ENCODE measurements at regions not wholly inside any gene's neighbourhood (a gene's known extent, or its start where the extent isn't known, plus 50 kb on each side); places are given as distances from the start of the nearest gene placed in this dataset.

DNA sequence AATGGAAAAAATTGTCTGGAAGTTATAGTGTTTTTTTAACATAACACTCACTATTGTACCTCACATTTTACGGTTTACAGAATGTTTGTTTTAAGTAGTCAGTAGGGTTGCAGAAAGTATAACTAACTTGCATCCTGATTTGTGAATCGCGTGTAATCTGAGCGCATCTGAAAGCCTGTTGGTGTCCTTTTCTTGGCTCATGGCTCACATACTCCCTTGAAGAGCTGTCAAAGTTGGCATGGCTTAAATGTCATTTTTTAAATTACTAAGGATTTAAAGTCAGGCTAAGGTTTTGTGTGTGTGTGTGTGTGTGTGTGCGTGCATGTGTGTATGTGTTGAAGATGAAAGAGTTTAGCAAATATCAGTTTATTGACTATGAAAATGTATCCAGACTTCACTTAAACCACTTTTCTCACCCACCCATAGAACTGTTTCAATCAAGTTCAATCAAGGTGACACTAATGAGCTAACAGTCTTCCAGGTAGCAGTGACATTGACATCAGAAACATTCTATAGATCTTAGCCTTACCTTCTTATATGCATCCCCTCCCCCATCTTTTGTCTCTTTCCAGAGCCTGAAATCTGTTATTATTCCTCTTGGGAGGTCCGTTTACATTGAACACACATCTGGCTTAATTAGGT is 480.4 kb upstream of the SGCG start:
- no peak for DNase-seq (ENCODE audit: low read depth)
- H3K4me3 ChIP-seq (replicated peaks; ENCODE audit: low read depth, low read length): no peak overlapping the region
- TF ChIP-seq, protein P1, sequence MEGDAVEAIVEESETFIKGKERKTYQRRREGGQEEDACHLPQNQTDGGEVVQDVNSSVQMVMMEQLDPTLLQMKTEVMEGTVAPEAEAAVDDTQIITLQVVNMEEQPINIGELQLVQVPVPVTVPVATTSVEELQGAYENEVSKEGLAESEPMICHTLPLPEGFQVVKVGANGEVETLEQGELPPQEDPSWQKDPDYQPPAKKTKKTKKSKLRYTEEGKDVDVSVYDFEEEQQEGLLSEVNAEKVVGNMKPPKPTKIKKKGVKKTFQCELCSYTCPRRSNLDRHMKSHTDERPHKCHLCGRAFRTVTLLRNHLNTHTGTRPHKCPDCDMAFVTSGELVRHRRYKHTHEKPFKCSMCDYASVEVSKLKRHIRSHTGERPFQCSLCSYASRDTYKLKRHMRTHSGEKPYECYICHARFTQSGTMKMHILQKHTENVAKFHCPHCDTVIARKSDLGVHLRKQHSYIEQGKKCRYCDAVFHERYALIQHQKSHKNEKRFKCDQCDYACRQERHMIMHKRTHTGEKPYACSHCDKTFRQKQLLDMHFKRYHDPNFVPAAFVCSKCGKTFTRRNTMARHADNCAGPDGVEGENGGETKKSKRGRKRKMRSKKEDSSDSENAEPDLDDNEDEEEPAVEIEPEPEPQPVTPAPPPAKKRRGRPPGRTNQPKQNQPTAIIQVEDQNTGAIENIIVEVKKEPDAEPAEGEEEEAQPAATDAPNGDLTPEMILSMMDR (IDR thresholded peaks at IDR 0.05; ENCODE audit: low read length, missing control alignments): no peak

DNA sequence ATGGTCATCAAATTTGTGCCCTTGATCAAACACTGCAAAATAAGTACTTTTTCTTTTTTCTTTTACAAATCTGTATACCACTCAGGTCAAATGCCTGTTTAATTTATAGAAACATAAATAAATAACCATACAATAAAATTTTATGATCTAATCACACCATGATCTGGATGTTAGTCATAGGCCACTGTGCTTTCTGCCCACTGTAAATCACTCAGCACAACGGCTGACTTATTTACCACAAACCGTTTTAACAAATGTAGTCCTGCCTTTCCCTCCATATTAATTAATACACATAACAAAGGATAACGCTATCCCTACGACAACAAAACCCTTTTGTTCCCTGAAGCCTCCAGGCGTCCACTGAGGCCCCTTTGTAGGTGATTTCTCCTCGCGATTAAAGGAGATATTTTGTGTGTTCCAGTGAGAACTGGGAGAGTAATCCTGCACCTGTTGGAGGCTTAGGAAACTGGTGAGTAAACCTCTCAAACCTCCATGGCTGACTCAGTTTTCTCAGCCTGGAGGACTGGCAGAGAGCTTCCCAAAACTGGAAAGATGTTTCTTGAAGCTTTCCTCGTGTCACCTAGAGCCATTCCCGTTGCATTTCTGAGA is 477.1 kb upstream of the SGCG start:
- DNase-seq (ENCODE audit: low read depth): no peak
- H3K4me3 ChIP-seq (replicated peaks; ENCODE audit: low read depth, low read length): no peak overlapping the region
- TF ChIP-seq, protein P1 (IDR thresholded peaks at IDR 0.05; ENCODE audit: low read length, missing control alignments): no peak

DNA sequence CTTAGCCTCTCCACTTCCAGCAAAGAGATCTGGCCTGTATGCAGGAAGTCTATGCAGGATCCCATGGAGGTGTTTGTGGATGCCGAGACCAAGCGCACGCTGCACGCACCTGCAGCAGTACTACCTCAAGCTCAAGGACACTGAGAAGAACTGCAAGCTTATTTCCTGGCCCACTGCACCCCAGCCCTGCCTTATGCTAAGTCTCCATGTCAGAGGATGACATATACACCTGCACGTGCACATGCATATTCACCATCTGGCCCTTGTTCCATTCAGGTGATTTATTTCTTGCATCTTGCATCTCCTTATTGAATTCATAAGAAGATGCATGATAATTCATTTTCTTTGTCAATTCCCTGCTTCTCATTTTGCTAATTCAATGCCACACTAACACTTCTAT is 472.8 kb upstream of the SGCG start:
- DNase-seq (ENCODE audit: low read depth): no peak
- H3K4me3 ChIP-seq (replicated peaks; ENCODE audit: low read depth, low read length): no peak overlapping the region
- TF ChIP-seq, protein P1 (IDR thresholded peaks at IDR 0.05; ENCODE audit: low read length, missing control alignments): no peak

DNA sequence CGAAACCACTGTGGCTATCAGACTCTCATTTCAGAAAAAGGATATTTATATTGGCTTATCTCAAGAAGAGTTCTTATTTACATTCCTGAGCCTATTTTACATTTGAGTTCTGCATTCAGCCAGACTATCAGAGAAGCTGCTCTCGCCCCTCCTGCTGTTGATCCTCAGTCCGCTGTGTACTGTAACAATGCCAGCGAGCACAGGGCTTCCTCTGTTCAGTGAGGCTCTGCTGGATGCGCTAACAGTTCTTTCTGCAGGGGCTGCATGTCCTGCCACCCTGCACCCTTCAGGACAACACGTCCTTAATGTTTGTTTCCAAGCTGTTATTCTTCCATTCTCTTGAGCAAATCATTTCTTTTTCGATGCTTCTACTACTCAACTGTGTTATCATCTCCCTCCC is 463.7 kb upstream of the SGCG start:
- no peak overlapping the region for H3K4me3 ChIP-seq (replicated peaks; ENCODE audit: low read depth, low read length)
- TF ChIP-seq, protein P1 (IDR thresholded peaks at IDR 0.05; ENCODE audit: low read length, missing control alignments): no peak
- DNase-seq (ENCODE audit: low read depth): no peak

DNA sequence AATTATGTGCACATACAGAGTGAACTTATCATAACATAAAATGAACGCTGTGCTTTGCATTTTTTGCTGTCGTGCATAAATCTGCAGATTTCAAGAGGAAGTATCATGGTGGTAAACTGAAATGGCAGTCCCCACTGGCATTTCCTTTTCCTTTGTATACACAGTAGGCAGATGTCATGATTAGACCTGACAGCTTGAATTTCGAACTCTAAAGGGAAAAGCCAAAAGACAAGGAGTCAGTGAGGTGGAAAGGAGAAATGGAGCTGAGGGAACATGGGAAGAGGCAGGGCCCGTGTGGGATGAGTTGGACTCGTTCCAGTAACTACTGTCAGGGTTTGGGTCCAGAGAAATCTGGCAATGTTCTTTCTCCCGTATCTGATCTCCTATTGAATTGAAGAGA is 454.1 kb upstream of the SGCG start:
- no peak for DNase-seq (ENCODE audit: low read depth)
- no peak overlapping the region for H3K4me3 ChIP-seq (replicated peaks; ENCODE audit: low read depth, low read length)
- TF ChIP-seq, protein P1 (IDR thresholded peaks at IDR 0.05; ENCODE audit: low read length, missing control alignments): no peak

DNA sequence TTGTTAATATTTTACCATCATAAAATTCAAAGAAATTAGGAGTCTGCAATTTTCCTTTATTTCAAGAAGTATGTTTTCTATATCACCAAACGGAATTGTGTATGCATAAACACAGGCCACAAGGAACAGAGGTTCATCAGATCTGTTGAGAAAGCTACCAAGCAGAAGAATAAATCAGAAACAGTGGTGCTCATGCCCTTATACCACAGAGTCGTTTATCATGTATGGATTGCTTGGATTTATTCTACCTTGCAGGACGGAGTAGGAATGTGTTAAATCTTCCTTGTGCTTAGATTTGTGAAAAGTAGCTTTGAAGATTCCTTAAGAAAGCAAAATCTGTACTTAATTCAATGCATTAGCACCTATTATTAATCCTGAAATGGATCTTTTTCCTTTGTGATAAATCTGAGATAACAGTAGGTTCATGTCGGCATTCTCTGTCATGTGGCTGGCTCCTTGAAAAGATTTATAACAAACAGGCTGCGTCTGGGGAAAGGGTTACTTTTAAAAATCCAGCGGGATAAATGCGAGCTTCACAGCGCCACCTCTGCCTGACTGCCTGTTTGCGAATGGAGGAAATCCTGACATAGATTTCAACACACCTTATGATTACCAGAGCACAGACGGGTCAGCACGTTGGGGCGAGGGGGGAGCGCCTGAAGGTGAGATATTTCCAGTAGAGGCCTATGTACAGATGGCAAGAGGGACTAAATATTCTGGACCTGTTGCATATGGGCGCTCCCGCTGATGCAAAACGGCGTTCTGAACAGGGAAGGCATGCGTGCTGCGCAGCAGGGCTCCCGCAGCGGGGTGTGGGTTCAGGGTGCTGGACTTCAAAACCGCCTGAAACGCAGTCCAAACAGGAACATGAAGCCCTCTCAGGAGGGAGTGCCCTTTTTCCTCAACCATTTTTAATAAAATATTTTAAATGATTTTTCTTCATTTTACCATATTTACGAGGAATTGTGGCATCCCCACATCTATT is 445.5 kb upstream of the SGCG start:
- TF ChIP-seq, protein P1 (IDR thresholded peaks at IDR 0.05; ENCODE audit: low read length, missing control alignments): no peak
- H3K4me3 ChIP-seq (replicated peaks; ENCODE audit: low read depth, low read length): no peak overlapping the region
- no peak for DNase-seq (ENCODE audit: low read depth)
